ENCODE measurements at regions not wholly inside any gene's neighbourhood (a gene's known extent, or its start where the extent isn't known, plus 50 kb on each side); places are given as distances from the start of the nearest gene placed in this dataset.
"Not testable (repeated sequence)": the region's sequence is repeated elsewhere in the genome, so short reads cannot be mapped to it uniquely, and the experiment has no call there.

DNA sequence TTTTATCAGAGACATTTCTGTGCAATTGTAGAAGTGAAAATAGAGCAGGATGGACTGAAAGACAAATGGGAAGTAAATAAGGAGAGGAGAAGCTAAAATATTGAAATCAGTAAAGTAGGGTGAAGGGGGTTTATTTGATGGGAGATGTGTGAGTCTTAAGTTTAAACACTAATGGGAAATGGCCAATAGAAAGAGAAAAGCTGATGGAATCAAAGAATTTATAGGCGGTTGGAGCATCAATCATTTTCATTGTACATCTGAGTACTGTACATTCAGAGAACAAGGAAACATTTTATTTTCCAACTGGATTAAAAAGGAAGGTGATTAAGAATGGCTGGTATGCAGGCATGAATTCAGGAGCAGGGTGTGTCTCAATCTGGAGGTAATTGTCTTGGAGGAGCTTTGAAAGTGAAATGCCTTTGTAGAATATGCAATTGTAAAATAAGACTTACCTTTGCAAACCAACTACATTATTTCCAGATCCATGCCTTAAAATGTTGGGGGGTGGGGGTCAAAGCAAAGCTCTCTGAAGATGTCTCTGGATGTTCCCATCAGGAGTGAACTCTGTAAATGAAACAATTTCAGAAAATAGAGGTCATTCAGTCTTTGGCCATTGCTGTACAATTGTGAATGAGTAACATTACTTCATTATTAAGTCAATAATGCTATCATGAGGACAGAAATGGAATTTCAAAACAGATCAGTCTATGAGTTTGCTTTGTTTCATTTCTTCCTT is 227.4 kb downstream of the SPATA31A1 start:
- not testable (repeated sequence) for H3K9me3 ChIP-seq (ENCODE audit: severe bottlenecking); DNase-seq (ENCODE audit: low spot score); H3K36me3 ChIP-seq (ENCODE audit: low read depth); H3K27me3 ChIP-seq (ENCODE audit: insufficient read depth, poor library complexity, severe bottlenecking); H3K4me3 ChIP-seq (ENCODE audit: severe bottlenecking)
- Histone ChIP-seq H3K27ac (ENCODE audit: poor library complexity, severe bottlenecking) (peak overlapping the region; percentile 98), H3K4me1 (ENCODE audit: insufficient read depth, poor library complexity, severe bottlenecking) (peaks cover 23% of the 10 kb centered on the region)
- ATAC-seq (ENCODE audit: low read depth), result peak; percentile 97
- TF ChIP-seq, protein P1, sequence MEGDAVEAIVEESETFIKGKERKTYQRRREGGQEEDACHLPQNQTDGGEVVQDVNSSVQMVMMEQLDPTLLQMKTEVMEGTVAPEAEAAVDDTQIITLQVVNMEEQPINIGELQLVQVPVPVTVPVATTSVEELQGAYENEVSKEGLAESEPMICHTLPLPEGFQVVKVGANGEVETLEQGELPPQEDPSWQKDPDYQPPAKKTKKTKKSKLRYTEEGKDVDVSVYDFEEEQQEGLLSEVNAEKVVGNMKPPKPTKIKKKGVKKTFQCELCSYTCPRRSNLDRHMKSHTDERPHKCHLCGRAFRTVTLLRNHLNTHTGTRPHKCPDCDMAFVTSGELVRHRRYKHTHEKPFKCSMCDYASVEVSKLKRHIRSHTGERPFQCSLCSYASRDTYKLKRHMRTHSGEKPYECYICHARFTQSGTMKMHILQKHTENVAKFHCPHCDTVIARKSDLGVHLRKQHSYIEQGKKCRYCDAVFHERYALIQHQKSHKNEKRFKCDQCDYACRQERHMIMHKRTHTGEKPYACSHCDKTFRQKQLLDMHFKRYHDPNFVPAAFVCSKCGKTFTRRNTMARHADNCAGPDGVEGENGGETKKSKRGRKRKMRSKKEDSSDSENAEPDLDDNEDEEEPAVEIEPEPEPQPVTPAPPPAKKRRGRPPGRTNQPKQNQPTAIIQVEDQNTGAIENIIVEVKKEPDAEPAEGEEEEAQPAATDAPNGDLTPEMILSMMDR (IDR thresholded peaks at IDR 0.05; ENCODE audit: poor library complexity, severe bottlenecking), result peak; percentile 33

DNA sequence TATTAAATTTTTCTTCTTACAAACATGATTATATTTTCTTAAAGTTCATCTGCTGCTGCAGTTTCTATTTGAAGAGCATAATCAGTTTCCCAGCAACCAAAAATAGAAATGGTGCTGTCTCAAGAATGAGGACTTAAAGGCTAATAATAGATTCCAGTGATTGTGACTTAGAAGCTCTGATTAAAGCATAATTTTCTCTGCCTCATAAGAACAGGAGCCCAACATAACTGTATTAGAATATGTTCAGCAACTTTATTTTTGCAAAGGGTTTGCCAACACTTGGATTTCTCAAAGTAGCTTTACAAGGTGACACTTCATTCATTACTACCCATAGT is 227.9 kb downstream of the SPATA31A1 start:
- not testable (repeated sequence) for DNase-seq (ENCODE audit: low spot score); H3K27me3 ChIP-seq (ENCODE audit: insufficient read depth, poor library complexity, severe bottlenecking); ATAC-seq (ENCODE audit: low read depth); H3K36me3 ChIP-seq (ENCODE audit: low read depth); H3K9me3 ChIP-seq (ENCODE audit: severe bottlenecking); H3K4me3 ChIP-seq (ENCODE audit: severe bottlenecking)
- Histone ChIP-seq H3K27ac (ENCODE audit: poor library complexity, severe bottlenecking) (peak overlapping the region; percentile 98), H3K4me1 (ENCODE audit: insufficient read depth, poor library complexity, severe bottlenecking) (peaks cover 23% of the 10 kb centered on the region)

DNA sequence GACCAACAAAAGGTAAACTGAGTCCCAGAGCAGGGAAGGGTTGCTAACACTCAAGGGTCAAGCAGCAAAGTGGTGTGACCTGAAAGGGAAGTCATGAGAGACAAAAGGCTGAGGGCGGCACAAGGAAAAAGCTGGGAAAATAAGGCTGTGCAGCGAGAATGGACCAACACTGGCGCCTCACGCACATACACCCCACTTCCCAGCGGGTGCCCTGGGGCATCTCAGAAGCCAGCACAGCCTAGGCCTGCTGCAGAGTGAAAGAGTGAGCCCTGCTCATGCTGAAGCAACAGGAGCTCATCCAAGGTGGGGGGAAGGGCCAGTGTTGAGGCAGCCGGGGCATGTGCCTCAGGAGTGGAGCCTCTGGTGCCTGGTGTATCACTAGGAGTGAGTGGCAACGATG is 229.8 kb downstream of the SPATA31A1 start:
- not testable (repeated sequence) for DNase-seq (ENCODE audit: low spot score); H3K9me3 ChIP-seq (ENCODE audit: severe bottlenecking); ATAC-seq (ENCODE audit: low read depth); H3K4me3 ChIP-seq (ENCODE audit: severe bottlenecking); H3K27me3 ChIP-seq (ENCODE audit: insufficient read depth, poor library complexity, severe bottlenecking); H3K27ac ChIP-seq (ENCODE audit: poor library complexity, severe bottlenecking); H3K36me3 ChIP-seq (ENCODE audit: low read depth)
- H3K4me1 ChIP-seq (ENCODE audit: insufficient read depth, poor library complexity, severe bottlenecking), result peaks cover 23% of the 10 kb centered on the region

DNA sequence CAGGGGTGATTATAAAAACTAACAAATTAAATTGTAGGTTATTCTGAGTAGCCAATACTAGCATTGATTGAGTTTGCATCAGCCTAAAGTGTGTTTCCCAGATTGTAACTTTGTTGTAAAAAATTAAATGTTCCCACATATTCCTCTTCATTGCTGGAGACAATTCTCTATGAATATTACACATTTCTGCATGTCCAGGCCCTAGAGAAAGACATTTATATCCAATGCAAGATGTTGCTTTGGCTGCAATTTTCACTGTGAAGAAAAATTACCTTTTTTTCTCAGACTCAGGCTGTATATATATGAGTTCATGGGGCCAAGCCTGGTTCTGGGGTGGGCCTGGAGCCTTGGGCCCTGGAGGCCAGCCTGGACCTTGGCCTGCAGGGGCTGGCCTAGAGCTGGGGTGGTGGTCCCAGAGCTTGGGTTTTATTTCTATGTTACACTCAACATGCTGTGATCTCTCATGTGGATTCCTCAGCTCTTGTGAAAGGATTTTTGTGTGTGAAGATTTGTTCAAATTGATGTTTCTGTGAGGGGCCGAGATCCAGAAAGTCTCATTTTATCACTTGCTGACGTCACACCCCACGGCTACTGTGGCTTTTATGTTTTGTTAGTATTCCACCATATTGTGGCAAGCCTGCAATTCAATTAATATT is 232.5 kb downstream of the SPATA31A1 start:
- no peak overlapping the region for H3K27ac ChIP-seq (ENCODE audit: poor library complexity, severe bottlenecking)
- peaks cover 4% of the 10 kb centered on the region for H3K4me1 ChIP-seq (ENCODE audit: insufficient read depth, poor library complexity, severe bottlenecking)
- H3K4me3 ChIP-seq (ENCODE audit: severe bottlenecking), result no peak overlapping the region
- no peak for DNase-seq (ENCODE audit: low spot score)
- H3K36me3 ChIP-seq (ENCODE audit: low read depth), result no peaks in the 10 kb centered on the region
- no peaks in the 10 kb centered on the region for H3K9me3 ChIP-seq (ENCODE audit: severe bottlenecking)
- TF ChIP-seq, protein P1 (IDR thresholded peaks at IDR 0.05; ENCODE audit: poor library complexity, severe bottlenecking), result no peak
- no peaks in the 10 kb centered on the region for H3K27me3 ChIP-seq (ENCODE audit: insufficient read depth, poor library complexity, severe bottlenecking)
- no peak for ATAC-seq (ENCODE audit: low read depth)

DNA sequence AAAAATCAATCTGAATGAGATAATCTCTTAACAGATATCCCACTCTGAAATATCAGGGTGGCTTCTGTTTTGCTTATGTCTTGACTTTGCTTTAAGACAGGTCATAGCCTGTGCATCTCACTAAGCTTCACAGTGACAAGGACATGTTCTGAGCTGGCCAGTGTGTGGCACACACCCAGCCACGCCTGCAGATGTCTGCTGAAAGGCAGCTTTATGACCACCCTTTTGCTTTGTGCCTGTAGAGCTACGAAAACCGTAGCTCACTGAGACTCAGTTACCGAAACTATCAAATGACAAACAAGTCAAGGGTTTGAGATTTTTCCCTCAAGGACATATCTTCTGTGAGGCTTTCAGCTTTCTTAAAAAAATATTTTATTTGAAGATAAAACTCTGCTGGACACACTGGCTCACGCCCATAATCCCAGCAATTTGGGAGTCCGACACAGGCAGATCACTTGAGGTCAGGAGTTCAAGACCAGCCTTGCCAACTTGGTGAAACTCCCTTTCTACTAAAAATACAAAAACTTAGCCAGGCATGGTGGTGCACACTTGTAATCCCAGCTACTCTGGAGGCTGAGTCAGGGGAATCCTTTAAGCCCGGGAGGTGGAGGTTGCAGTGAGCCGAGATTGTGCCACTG is 233.2 kb downstream of the SPATA31A1 start:
- H3K4me1 ChIP-seq (ENCODE audit: insufficient read depth, poor library complexity, severe bottlenecking), result no peaks in the 10 kb centered on the region
- H3K4me3 ChIP-seq (ENCODE audit: severe bottlenecking), result no peak overlapping the region
- H3K27ac ChIP-seq (ENCODE audit: poor library complexity, severe bottlenecking), result no peak overlapping the region
- H3K27me3 ChIP-seq (ENCODE audit: insufficient read depth, poor library complexity, severe bottlenecking), result no peaks in the 10 kb centered on the region
- TF ChIP-seq, protein P1 (IDR thresholded peaks at IDR 0.05; ENCODE audit: poor library complexity, severe bottlenecking), result no peak
- H3K9me3 ChIP-seq (ENCODE audit: severe bottlenecking), result no peaks in the 10 kb centered on the region
- H3K36me3 ChIP-seq (ENCODE audit: low read depth), result no peaks in the 10 kb centered on the region
- DNase-seq (ENCODE audit: low spot score) (no peak), ATAC-seq (ENCODE audit: low read depth) (no peak)

DNA sequence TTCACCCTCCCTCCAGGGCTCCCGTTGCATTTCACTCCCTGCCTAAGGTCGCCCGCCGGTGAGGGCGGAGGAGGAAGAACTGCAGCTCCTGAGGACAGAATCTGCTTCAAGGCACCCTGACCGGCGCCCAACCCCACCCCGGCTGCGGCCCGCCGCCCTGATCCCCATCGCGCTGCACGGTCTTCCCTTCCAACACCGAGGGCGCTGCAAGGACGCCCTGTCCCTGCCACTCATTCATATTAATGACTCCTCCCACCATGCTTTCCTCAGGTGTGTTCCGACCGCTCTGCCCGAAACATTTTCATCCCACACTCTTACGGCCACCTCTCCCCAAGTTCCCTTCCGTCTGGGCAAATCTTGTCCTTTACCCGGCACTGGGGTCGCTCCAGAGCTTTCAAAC is 248.6 kb downstream of the SPATA31A1 start:
- not testable (repeated sequence) for H3K27ac ChIP-seq (ENCODE audit: poor library complexity, severe bottlenecking); DNase-seq (ENCODE audit: low spot score); H3K4me1 ChIP-seq (ENCODE audit: insufficient read depth, poor library complexity, severe bottlenecking); H3K27me3 ChIP-seq (ENCODE audit: insufficient read depth, poor library complexity, severe bottlenecking); ATAC-seq (ENCODE audit: low read depth); H3K9me3 ChIP-seq (ENCODE audit: severe bottlenecking); H3K4me3 ChIP-seq (ENCODE audit: severe bottlenecking); H3K36me3 ChIP-seq (ENCODE audit: low read depth)

DNA sequence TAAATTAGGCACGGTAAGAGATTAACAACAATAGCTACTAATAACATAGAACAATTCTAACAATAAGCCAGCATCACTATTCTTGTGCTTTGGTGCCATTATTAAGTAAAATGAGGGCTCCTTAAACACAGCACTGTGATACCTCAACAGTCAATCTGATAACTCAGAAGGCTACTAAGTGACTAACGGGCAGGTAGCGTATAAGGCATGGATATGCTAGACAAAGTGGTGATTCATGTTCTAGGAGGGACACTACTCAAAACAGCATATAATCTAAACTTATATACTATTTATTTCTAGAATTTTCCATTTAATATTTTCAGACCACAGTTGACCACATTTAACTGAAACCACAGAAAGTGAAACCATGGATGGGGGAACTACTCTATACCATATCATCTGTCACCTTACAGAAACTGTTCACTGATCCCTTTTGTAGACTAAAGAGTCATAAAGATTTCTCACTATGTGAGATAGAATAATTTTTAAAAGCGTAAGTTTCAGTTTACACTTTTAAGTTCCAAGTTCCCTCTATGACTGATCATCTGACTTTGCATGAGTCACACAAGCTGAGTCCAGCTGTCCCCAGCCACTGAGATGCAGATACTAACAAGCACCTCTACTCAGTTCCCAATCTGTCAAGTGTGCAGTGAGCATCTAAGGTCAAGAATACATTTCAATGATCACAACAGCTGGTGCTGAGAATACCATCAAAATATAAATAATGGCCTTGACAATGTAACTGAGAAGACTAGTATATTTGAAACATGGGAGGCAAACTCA is 256.2 kb downstream of the SPATA31A1 start:
- H3K4me1 ChIP-seq (ENCODE audit: insufficient read depth, poor library complexity, severe bottlenecking); H3K4me3 ChIP-seq (ENCODE audit: severe bottlenecking); H3K9me3 ChIP-seq (ENCODE audit: severe bottlenecking); H3K27ac ChIP-seq (ENCODE audit: poor library complexity, severe bottlenecking); H3K27me3 ChIP-seq (ENCODE audit: insufficient read depth, poor library complexity, severe bottlenecking); H3K36me3 ChIP-seq (ENCODE audit: low read depth); DNase-seq (ENCODE audit: low spot score): not testable (repeated sequence)
- peak; percentile 23; the same call in 1 of the 3 replicates for ATAC-seq (ENCODE audit: low read depth)

DNA sequence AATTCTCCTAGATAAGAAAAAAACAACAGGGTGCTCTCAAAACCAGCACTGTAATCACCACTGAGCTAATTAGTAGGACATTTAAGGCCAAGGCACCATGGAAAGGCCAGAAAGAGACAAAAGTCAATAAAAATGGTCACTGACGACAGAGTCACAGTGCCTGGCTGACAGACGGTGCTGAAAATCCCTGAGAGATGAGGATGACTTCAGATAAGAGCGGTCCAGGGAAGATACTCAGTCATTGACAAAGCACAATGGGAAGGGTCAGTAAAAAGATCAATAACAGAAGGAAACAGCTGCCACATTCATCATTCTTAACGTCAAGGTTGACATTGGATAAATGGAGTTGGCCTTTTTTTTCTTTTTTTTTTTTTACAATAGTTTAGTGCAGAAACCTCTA is 261.0 kb downstream of the SPATA31A1 start:
- not testable (repeated sequence) for H3K4me3 ChIP-seq (ENCODE audit: severe bottlenecking); H3K36me3 ChIP-seq (ENCODE audit: low read depth); H3K27ac ChIP-seq (ENCODE audit: poor library complexity, severe bottlenecking); H3K27me3 ChIP-seq (ENCODE audit: insufficient read depth, poor library complexity, severe bottlenecking); H3K9me3 ChIP-seq (ENCODE audit: severe bottlenecking); DNase-seq (ENCODE audit: low spot score); H3K4me1 ChIP-seq (ENCODE audit: insufficient read depth, poor library complexity, severe bottlenecking); ATAC-seq (ENCODE audit: low read depth)

Data from RWPE2 (cell line).